Transverse colon (tissue), 4 donors: ENCODE measurements at regions not wholly inside any gene's neighbourhood (a gene's known extent, or its start where the extent isn't known, plus 50 kb on each side); places are given as distances from the start of the nearest gene placed in this dataset.
"Not testable (repeated sequence)": the region's sequence is repeated elsewhere in the genome, so short reads cannot be mapped to it uniquely, and the experiment has no call there.

Experiments used
- DNase-seq: peaks from one replicate; pipeline ENCODE4 v3.0.0-alpha.2; 2019
- H3K27ac ChIP-seq, 4 donors: fragments of 200-600 bp; sonication (generic); 2 replicates each; pipeline ENCODE4 v1.5.1; 2016 to 2018; ENCODE audit warnings: inconsistent platforms in 4 of 4
- H3K27me3 ChIP-seq: fragments of 200-600 bp; sonication (generic); 2 replicates; pipeline ENCODE4 v1.5.1; 2017; ENCODE audit warnings: inconsistent platforms
- H3K36me3 ChIP-seq, 4 donors: fragments of 200-600 bp; sonication (generic); 2 replicates each; pipeline ENCODE4 v1.5.1; 2017 to 2019; ENCODE audit warnings: inconsistent platforms in 4 of 4
- H3K4me1 ChIP-seq, 4 donors: fragments of 200-600 bp; sonication (generic); 2 replicates each; pipeline ENCODE4 v1.5.1; 2017 to 2020; ENCODE audit warnings: inconsistent platforms in 4 of 4
- H3K4me3 ChIP-seq, 4 donors: fragments of 200-600 bp; sonication (generic); 1 replicate in 1 of 4; 2 replicates in 3 of 4; pipeline versions ENCODE4 v1.5.1 to v1.6.1; 2017 to 2019; ENCODE audit warnings: inconsistent platforms in 4 of 4
- H3K9me3 ChIP-seq, 2 donors: fragments of 200-600 bp; sonication (generic); 2 replicates each; pipeline ENCODE4 v1.5.1; 2017 to 2019; ENCODE audit warnings: inconsistent platforms in 2 of 2
- CTCF ChIP-seq, 5 experiments: fragments of 200-600 bp in 3 of 5; fragments of 450-650 bp in 2 of 5; sonication (generic) in 3 of 5; IDR thresholded peaks; 1 replicate in 2 of 5; 2 replicates in 3 of 5; pipeline ENCODE4 v1.5.1; 2016 to 2017; ENCODE audit warnings: antibody characterized with exemption in 5 of 5, inconsistent platforms in 3 of 5, mild to moderate bottlenecking in 2 of 5, moderate library complexity in 1 of 5
- EP300 ChIP-seq: sonication (generic); formaldehyde crosslinking; IDR thresholded peaks from one replicate; pipeline ENCODE4 v1.6.1; 2017; ENCODE audit warnings: antibody characterized with exemption, low read depth
- POLR2A ChIP-seq: fragments of 450-650 bp; IDR thresholded peaks from one replicate; pipeline ENCODE4 v1.6.1; 2016; ENCODE audit warnings: antibody characterized with exemption, mild to moderate bottlenecking, moderate library complexity
- POLR2AphosphoS5 ChIP-seq, 3 donors: sonication (generic); formaldehyde crosslinking; IDR thresholded peaks; one replicate each; pipeline ENCODE4 v1.6.1; 2016; ENCODE audit warnings: antibody characterized with exemption in 3 of 3
- WGBS, 2 donors: methylation state at CpG; one replicate each; pipeline ENCODE4 v1.1.5; 2018; ENCODE audit warnings: low coverage in 1 of 2; 5-methylcytosine and 5-hydroxymethylcytosine counted together
- in situ Hi-C, 4 donors: fragments of 200-750 bp; cut with MboI; loops; one replicate each; pipeline versions ENCODE4 v1.15.0 to v1.15.1; 2017; ENCODE audit warnings: low sequenced_read_pairs in 3 of 4, low pct_ligation_motif_present in 1 of 4, low pct_unique_long_range_greater_than_20kb in 1 of 4
- intact Hi-C: fragments of 100-400 bp; cut with DNase I; formaldehyde crosslinking; loops from one replicate; pipeline ENCODE4 v1.15.1; 2023; ENCODE audit warnings: low total_unique reads

- Histone ChIP-seq H3K4me3 (no peak overlapping the region), H3K9me3 (no peaks in the 10 kb centered on the region), H3K27ac (no peak overlapping the region), H3K4me1 (no peaks in the 10 kb centered on the region), H3K27me3 (peaks cover 11% of the 10 kb centered on the region), H3K36me3 (no peaks in the 10 kb centered on the region)
- intact Hi-C loops = no loop called here
- TF ChIP-seq EP300 (no peak), POLR2AphosphoS5 (IDR thresholded peaks at IDR 0.05) (no peak), POLR2A (no peak), CTCF (IDR thresholded peaks at IDR 0.05) (no peak)
- DNase-seq = no peak
- 10 to 37% methylated on average over 3 to 8 of the region's 8 CpGs for WGBS, 2 donors
- in situ Hi-C loops = no loop called here
Measured at GRCh38 chr22:27070594-27070993, 413.2 kb downstream of the MIAT start.

- Histone ChIP-seq H3K27me3 (peaks cover 7% of the 10 kb centered on the region), H3K4me1 (no peaks in the 10 kb centered on the region), H3K4me3 (no peak overlapping the region), H3K27ac (no peak overlapping the region), H3K36me3 (no peaks in the 10 kb centered on the region), H3K9me3 (no peaks in the 10 kb centered on the region)
- no peak for TF ChIP-seq EP300
- TF ChIP-seq POLR2A = no peak
- TF ChIP-seq CTCF (IDR thresholded peaks at IDR 0.05) = no peak
- TF ChIP-seq POLR2AphosphoS5 (IDR thresholded peaks at IDR 0.05) = no peak
- WGBS, 2 donors = 74 to 76% methylated on average over 8 to 12 of the region's 12 CpGs
- intact Hi-C loops = no loop called here
- no peak for DNase-seq
- in situ Hi-C loops = no loop called here
Measured at GRCh38 chr22:27073601-27074425, 416.4 kb downstream of the MIAT start.

GRCh38 chr22:27075028-27075678, 417.8 kb downstream of the MIAT start:
- in situ Hi-C loops = no loop called here
- H3K36me3 ChIP-seq = no peaks in the 10 kb centered on the region
- intact Hi-C loops = no loop called here
- H3K27me3 ChIP-seq = peaks cover 7% of the 10 kb centered on the region
- no peaks in the 10 kb centered on the region for H3K9me3 ChIP-seq
- DNase-seq = no peak
- TF ChIP-seq POLR2AphosphoS5 (IDR thresholded peaks at IDR 0.05) (no peak), EP300 (no peak)
- H3K4me1 ChIP-seq = no peaks in the 10 kb centered on the region
- no peak overlapping the region for H3K27ac ChIP-seq
- H3K4me3 ChIP-seq = no peak overlapping the region
- 51 to 68% methylated on average over 5 to 6 of the region's 6 CpGs for WGBS, 2 donors

- H3K36me3 ChIP-seq = no peaks in the 10 kb centered on the region
- no peak for DNase-seq
- TF ChIP-seq EP300 (no peak), POLR2A (no peak), CTCF (IDR thresholded peaks at IDR 0.05) (no peak), POLR2AphosphoS5 (IDR thresholded peaks at IDR 0.05) (no peak)
- in situ Hi-C loops (no loop called here), intact Hi-C loops (no loop called here)
- H3K27me3 ChIP-seq = peaks cover 12% of the 10 kb centered on the region
- H3K9me3 ChIP-seq = no peaks in the 10 kb centered on the region
- H3K4me1 ChIP-seq = no peaks in the 10 kb centered on the region
- H3K4me3 ChIP-seq = no peak overlapping the region
- no peak overlapping the region for H3K27ac ChIP-seq
- WGBS, 2 donors = 43% methylated on average over 7 of the region's 7 CpGs; no CpG with 5 or more reads in 1 of the 2 donors
Measured at GRCh38 chr22:27075891-27076290, 418.5 kb downstream of the MIAT start.

- in situ Hi-C loops = not testable (repeated sequence)
- whole genome bisulfite sequencing, 2 donors = 79 to 88% methylated on average over 2 to 3 of the region's 3 CpGs
Measured at GRCh38 chr22:27078064-27078463, 420.7 kb downstream of the MIAT start.

More at GRCh38 chr22:27078064-27078463, 420.7 kb downstream of the MIAT start:
- intact Hi-C loops, H3K4me3 ChIP-seq, H3K27ac ChIP-seq, DNase-seq, H3K9me3 ChIP-seq, H3K4me1 ChIP-seq, H3K36me3 ChIP-seq, H3K27me3 ChIP-seq: not testable (repeated sequence)
